ENCODE measurements at regions not wholly inside any gene's neighbourhood (a gene's known extent, or its start where the extent isn't known, plus 50 kb on each side); places are given as distances from the start of the nearest gene placed in this dataset.

- no peak overlapping the region for H3K4me3 Mint-ChIP-seq
- peaks cover 4% of the 10 kb centered on the region; the same call in 1 of the 3 replicates for H3K9me3 Mint-ChIP-seq
- H3K4me1 Mint-ChIP-seq: peaks cover 18% of the 10 kb centered on the region
- H3K4me2 ChIP-seq: no peak overlapping the region
- no peaks in the 10 kb centered on the region for H4K20me1 ChIP-seq (replicated peaks; ENCODE audit: insufficient read depth)
- H3K36me3 ChIP-seq (ENCODE audit: insufficient read depth): no peaks in the 10 kb centered on the region
- H3F3A ChIP-seq (replicated peaks; ENCODE audit: low read depth): no peaks in the 10 kb centered on the region
- H3K4me1 ChIP-seq (ENCODE audit: insufficient read depth): peaks cover 9% of the 10 kb centered on the region
- no peak overlapping the region for H3K27ac Mint-ChIP-seq
- peaks cover 3% of the 10 kb centered on the region; the same call in 2 of the 3 replicates for H3K36me3 Mint-ChIP-seq (ENCODE audit: low read depth)
- peaks cover 12% of the 10 kb centered on the region for H3K9me2 ChIP-seq (ENCODE audit: insufficient read depth)
- H3K4me3 ChIP-seq: no peak overlapping the region
- no peak for DNase-seq (ENCODE audit: low spot score)
- no peak for TF ChIP-seq STAT1 (IDR thresholded peaks at IDR 0.05; ENCODE audit: unreplicated experiment)
- no peak for TF ChIP-seq POLR2AphosphoS5 (IDR thresholded peaks at IDR 0.05; ENCODE audit: low read depth)
- TF ChIP-seq REST (IDR thresholded peaks at IDR 0.05; ENCODE audit: unreplicated experiment): no peak
- no peak for TF ChIP-seq ZNF462 (CRISPR knock-in tag; IDR thresholded peaks at IDR 0.05)
- TF ChIP-seq NANOG (IDR thresholded peaks at IDR 0.05; ENCODE audit: borderline replicate concordance): no peak
- no peak for TF ChIP-seq JUNB (IDR thresholded peaks at IDR 0.05; ENCODE audit: unreplicated experiment)
- TF ChIP-seq EZH2 (IDR thresholded peaks at IDR 0.05; ENCODE audit: low read depth, unreplicated experiment): no peak
- no peak for TF ChIP-seq EZH2phosphoT487 (IDR thresholded peaks at IDR 0.05; ENCODE audit: unreplicated experiment)
- no peak for TF ChIP-seq ETS1 (IDR thresholded peaks at IDR 0.05)
- TF ChIP-seq ZNF114 (CRISPR knock-in tag; IDR thresholded peaks at IDR 0.05): no peak
- H3K27me3 Mint-ChIP-seq (ENCODE audit: insufficient read depth, low read depth, poor library complexity): peaks cover 2% of the 10 kb centered on the region
- no peak for ATAC-seq
- H3K79me2 ChIP-seq (replicated peaks; ENCODE audit: insufficient read depth): no peaks in the 10 kb centered on the region
- H2AFZ ChIP-seq: no peak overlapping the region
- H3K27ac ChIP-seq (ENCODE audit: low read depth): no peak overlapping the region
- no peaks in the 10 kb centered on the region for H3K27me3 ChIP-seq (ENCODE audit: insufficient read depth)
These were observed 66.5 kb upstream of the PRKG1 start for GRCh38 chr10:51007781-51008180.

Measured in GM23338 (cell line).